Psoas muscle (tissue), 7 donors: ENCODE measurements at regions not wholly inside any gene's neighbourhood (a gene's known extent, or its start where the extent isn't known, plus 50 kb on each side); places are given as distances from the start of the nearest gene placed in this dataset.
A peak's percentile ranks its signal among the peaks of the same experiment; 100 is the strongest.

ENCODE experiments used
- ATAC-seq, 4 donors: fragments of 200-7000 bp; cut with Tn5 transposase; one replicate each; pipeline ENCODE4 v1.9.1; 2020; ENCODE audit warnings: moderate library complexity in 3 of 4, mild to moderate bottlenecking in 2 of 4
- DNase-seq, 2 donors: peaks; one replicate each; pipeline ENCODE4 v3.0.0-alpha.2; 2020
- H3K27ac ChIP-seq: fragments of 200-600 bp; one replicate; pipeline ENCODE4 v1.8.0; 2022
- H3K27me3 ChIP-seq, 3 donors: fragments of 200-600 bp in 1 of 3; one replicate each; pipeline versions ENCODE4 v1.6.1 to v1.8.0; 2013 to 2022; ENCODE audit warnings: low read length in 2 of 3, mild to moderate bottlenecking in 2 of 3, moderate library complexity in 1 of 3; ENCODE audit not compliant: insufficient read depth in 3 of 3
- H3K36me3 ChIP-seq, 2 donors: fragments of 200-600 bp in 1 of 2; one replicate each; pipeline versions ENCODE4 v1.6.1 to v1.8.0; 2013 to 2022; ENCODE audit warnings: low read depth in 1 of 2, mild to moderate bottlenecking in 1 of 2, moderate library complexity in 1 of 2; ENCODE audit not compliant: insufficient read depth in 1 of 2
- H3K4me1 ChIP-seq: fragments of 200-600 bp; one replicate; pipeline ENCODE4 v1.8.0; 2022
- H3K4me3 ChIP-seq: fragments of 200-600 bp; one replicate; pipeline ENCODE4 v1.8.0; 2022; ENCODE audit warnings: mild to moderate bottlenecking
- H3K9me3 ChIP-seq: fragments of 200-600 bp; one replicate; pipeline ENCODE4 v1.8.0; 2022
- WGBS, 3 donors: extraction: QIAGEN DNeasy Blood & Tissue Kit; methylation state at CpG; one replicate each; pipeline versions ENCODE4 v1.1.6 to v1.1.7; 2013; 5-methylcytosine and 5-hydroxymethylcytosine counted together
- intact Hi-C, 2 donors: fragments of 100-400 bp; cut with DNase I; formaldehyde crosslinking; loops; one replicate each; pipeline versions ENCODE4 v1.11.0 to v1.14.2; 2022
- TF ChIP-seq, protein P1 (sequence below): fragments of 200-600 bp; IDR thresholded peaks from one replicate; pipeline ENCODE4 v1.8.0; 2022; ENCODE audit warnings: antibody characterized with exemption
- donor health status: healthy with polysubstance abuse.
- donor health status: DM: no; HTN: no; CAD: no; lungs with moderate emphysema.
- donor health status: Bipolar disorder and iron deficiency.
- donor health status: healthy.
- donor health status: DM: yes; HTN: yes; CAD: no.
- donor health status: DM: no; HTN: no; CAD: no.
- donor health status: DM: yes; HTN: yes; CAD: no.

DNA sequence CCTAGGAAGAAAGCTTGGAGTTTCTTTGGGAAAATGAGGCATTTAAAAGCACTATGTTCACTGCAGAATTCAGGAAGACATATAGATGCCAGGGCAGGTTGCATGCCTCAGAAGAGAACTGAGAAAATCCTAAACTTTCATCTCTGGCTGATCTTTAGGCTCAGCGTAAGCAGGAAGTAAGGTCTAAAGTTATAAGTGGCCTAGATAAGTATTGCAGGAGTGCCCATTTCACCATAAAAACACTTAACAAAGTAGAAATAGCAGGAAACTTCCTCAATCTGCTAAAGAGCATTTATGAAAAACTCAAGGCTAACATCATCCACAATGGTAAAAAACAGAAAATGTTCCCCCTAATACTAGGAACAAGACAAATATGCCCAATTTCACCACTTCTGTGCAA lies 320.3 kb downstream of the BMP2 start:
- Histone ChIP-seq H3K4me3 (no peak overlapping the region), H3K36me3 (no peaks in the 10 kb centered on the region), H3K27ac (no peak overlapping the region), H3K9me3 (no peaks in the 10 kb centered on the region), H3K27me3 (no peaks in the 10 kb centered on the region), H3K4me1 (no peaks in the 10 kb centered on the region)
- no peak for DNase-seq
- TF ChIP-seq, protein P1, sequence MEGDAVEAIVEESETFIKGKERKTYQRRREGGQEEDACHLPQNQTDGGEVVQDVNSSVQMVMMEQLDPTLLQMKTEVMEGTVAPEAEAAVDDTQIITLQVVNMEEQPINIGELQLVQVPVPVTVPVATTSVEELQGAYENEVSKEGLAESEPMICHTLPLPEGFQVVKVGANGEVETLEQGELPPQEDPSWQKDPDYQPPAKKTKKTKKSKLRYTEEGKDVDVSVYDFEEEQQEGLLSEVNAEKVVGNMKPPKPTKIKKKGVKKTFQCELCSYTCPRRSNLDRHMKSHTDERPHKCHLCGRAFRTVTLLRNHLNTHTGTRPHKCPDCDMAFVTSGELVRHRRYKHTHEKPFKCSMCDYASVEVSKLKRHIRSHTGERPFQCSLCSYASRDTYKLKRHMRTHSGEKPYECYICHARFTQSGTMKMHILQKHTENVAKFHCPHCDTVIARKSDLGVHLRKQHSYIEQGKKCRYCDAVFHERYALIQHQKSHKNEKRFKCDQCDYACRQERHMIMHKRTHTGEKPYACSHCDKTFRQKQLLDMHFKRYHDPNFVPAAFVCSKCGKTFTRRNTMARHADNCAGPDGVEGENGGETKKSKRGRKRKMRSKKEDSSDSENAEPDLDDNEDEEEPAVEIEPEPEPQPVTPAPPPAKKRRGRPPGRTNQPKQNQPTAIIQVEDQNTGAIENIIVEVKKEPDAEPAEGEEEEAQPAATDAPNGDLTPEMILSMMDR, result no peak
- no peak for ATAC-seq
- intact Hi-C loops, result loop anchor here in 1 of 2 donors (5.0 kb wide), 1 partner anchor 51 kb away; no protein-coding TSS in a partner anchor
- WGBS, 3 donors, result 67 to 77% (median 68%) methylated on average over 1 of the region's 1 CpG

DNA sequence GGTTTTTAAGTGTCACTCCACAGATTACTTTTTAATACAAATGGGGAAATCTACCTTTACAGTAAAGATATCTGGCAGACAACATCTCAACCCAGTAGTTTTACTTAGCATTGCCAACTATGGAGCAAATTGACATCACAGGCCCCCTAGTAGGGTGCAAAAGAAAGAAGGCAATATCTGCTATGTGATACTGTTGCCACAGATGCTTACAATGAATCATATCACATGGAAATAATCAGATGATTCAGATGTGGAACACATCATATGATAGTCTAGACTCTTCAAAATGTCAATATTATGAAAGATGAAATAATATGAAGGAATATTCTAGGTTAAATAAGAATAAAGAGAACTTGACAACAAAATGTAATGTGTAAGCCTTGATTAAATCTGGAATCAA lies 322.5 kb downstream of the BMP2 start:
- no peak for ATAC-seq
- no peak for DNase-seq
- intact Hi-C loops, result no loop called here

DNA sequence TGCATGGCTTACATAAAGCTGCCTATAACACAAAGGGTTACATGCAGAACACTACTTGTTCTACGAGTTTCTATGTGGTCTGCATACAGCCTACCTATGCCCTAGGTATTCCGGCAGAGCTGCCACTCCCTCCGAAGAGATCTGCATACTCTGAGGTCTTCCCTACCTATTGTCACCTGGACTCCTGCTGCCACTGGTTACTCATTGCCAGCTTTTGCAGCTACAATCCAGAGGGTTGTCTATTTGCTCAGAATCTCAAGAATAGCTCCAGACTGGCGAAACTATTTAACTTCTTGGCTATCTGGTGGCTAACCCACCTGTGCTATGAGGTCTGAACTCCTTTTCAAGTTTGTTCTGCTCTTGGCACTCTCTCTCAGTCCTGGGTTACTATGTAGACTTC lies 323.3 kb downstream of the BMP2 start:
- Histone ChIP-seq H3K27me3 (no peaks in the 10 kb centered on the region), H3K4me1 (no peaks in the 10 kb centered on the region), H3K27ac (no peak overlapping the region), H3K9me3 (no peaks in the 10 kb centered on the region), H3K36me3 (no peaks in the 10 kb centered on the region), H3K4me3 (no peak overlapping the region)
- intact Hi-C loops, result no loop called here
- TF ChIP-seq, protein P1, result no peak
- 55 to 61% (median 59%) methylated on average over 4 of the region's 4 CpGs for WGBS, 3 donors
- no peak for ATAC-seq
- no peak for DNase-seq

More for the DNA sequence above, 322.5 kb downstream of the BMP2 start:
- TF ChIP-seq, protein P1, result no peak
- Histone ChIP-seq H3K4me3 (no peak overlapping the region), H3K27me3 (no peaks in the 10 kb centered on the region), H3K9me3 (no peaks in the 10 kb centered on the region), H3K36me3 (no peaks in the 10 kb centered on the region), H3K27ac (no peak overlapping the region), H3K4me1 (no peaks in the 10 kb centered on the region)

DNA sequence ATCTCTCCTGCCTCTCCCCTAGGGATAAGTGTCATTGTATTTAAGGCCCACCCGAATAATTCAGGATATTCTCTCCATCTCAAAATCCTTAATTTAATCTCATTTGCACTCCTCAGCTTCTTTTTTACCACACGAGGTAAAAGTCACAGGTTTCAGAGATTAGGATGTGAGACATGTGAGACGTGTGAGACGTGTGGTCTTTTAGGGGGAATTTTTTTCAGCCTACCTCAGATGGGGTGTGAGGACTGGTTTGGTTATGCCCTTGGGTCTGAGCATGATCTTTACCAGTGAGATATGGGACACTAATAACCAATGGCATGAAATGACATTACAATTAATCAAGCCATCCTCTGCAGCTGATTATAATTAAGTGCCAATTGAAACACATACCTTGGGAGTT lies 324.2 kb downstream of the BMP2 start:
- TF ChIP-seq, protein P1, result no peak
- 65 to 71% (median 70%) methylated on average over 4 of the region's 4 CpGs for WGBS, 3 donors
- H3K36me3 ChIP-seq, result no peaks in the 10 kb centered on the region
- ATAC-seq (no peak), DNase-seq (no peak)
- H3K4me1 ChIP-seq, result no peaks in the 10 kb centered on the region
- H3K4me3 ChIP-seq, result no peak overlapping the region
- no peaks in the 10 kb centered on the region for H3K27me3 ChIP-seq
- intact Hi-C loops, result no loop called here
- no peak overlapping the region for H3K27ac ChIP-seq
- H3K9me3 ChIP-seq, result no peaks in the 10 kb centered on the region

DNA sequence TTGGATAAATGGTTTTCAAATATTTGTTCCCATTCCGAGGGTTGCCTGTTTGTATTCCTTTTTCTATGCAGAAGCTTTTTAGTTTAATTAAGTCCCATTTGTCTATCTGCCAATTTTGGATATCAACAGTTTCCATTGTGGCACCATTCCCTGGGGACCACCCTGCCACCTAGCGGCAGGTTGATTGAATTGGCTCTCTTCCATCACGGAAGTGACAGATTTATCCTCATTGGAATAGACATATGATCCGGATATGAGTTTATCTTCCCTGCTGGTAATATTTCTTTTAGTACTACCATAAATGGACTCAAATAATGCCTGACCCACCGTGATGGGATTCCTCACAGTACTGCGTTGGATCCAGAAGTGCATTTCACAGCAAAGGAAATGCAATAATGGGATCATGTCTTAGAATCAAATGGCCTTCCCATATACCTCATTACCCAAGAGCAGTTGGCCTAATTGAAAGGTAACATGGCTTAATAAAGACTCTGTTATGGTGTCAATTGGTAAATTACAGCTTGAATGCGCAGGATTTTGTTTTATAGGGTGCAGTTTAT lies 327.0 kb downstream of the BMP2 start:
- ATAC-seq, result no peak
- no peaks in the 10 kb centered on the region for H3K4me1 ChIP-seq
- 27 to 30% (median 27%) methylated on average over 7 of the region's 7 CpGs for WGBS, 3 donors
- H3K27ac ChIP-seq, result no peak overlapping the region
- H3K9me3 ChIP-seq, result no peaks in the 10 kb centered on the region
- no peak for DNase-seq
- no peaks in the 10 kb centered on the region for H3K27me3 ChIP-seq
- intact Hi-C loops, result no loop called here
- no peaks in the 10 kb centered on the region for H3K36me3 ChIP-seq
- TF ChIP-seq, protein P1, result peak; percentile 27
- no peak overlapping the region for H3K4me3 ChIP-seq
